IPS-20b (cell line): ENCODE measurements at regions not wholly inside any gene's neighbourhood (a gene's known extent, or its start where the extent isn't known, plus 50 kb on each side); places are given as distances from the start of the nearest gene placed in this dataset.
"Not testable (repeated sequence)": the region's sequence is repeated elsewhere in the genome, so short reads cannot be mapped to it uniquely, and the experiment has no call there.

Source experiments
- H3K27ac ChIP-seq: one replicate; pipeline ENCODE4 v1.5.1; 2013; ENCODE audit warnings: low read length
- H3K27me3 ChIP-seq: 2 replicates; pipeline ENCODE4 v1.6.1; 2013; ENCODE audit warnings: mild to moderate bottlenecking, low read length, inconsistent platforms; ENCODE audit not compliant: insufficient read depth
- H3K36me3 ChIP-seq: 2 replicates; pipeline ENCODE4 v1.6.1; 2013; ENCODE audit warnings: low read depth, mild to moderate bottlenecking, inconsistent platforms, low read length, moderate library complexity; ENCODE audit not compliant: insufficient read depth
- H3K4me1 ChIP-seq: 2 replicates; pipeline ENCODE4 v1.6.1; 2013; ENCODE audit warnings: mild to moderate bottlenecking, control low read depth, inconsistent platforms, low read length, moderate library complexity; ENCODE audit not compliant: insufficient read depth
- H3K4me3 ChIP-seq: 2 replicates; pipeline ENCODE4 v1.5.1; 2013; ENCODE audit warnings: mild to moderate bottlenecking, low read length, inconsistent platforms
- H3K9ac ChIP-seq: 2 replicates; pipeline ENCODE4 v1.6.1; 2013; ENCODE audit warnings: low read depth, mild to moderate bottlenecking, inconsistent platforms, low read length, moderate library complexity
- H3K9me3 ChIP-seq: 2 replicates; pipeline ENCODE4 v1.6.1; 2013; ENCODE audit warnings: mild to moderate bottlenecking, low read depth, low read length, inconsistent platforms; ENCODE audit not compliant: insufficient read depth

DNA sequence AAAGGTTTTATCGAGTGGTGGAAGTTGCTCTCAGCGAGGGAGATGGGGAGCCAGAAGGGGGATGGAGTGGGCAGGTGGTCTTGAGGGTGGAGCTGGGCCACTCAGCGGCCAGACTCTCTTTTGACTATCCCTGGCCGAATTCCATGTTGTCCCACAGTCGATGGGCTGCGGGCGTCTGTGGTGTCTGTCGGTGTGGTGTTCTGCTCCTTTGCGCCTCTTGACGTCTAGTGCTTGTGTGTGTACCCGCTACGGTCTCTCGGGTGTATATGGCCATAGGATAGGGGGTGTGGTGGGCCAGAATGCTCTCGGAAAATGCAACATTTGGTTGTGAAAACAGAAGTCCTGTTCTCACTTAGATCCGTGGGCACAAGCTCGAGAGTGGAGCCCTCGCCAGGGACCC, 297.0 kb downstream of the CGGBP1 start:
- H3K9me3 ChIP-seq = no peaks in the 10 kb centered on the region
- no peaks in the 10 kb centered on the region for H3K27me3 ChIP-seq
- H3K4me1 ChIP-seq = no peaks in the 10 kb centered on the region; the same call in 1 of the 2 replicates
- H3K9ac ChIP-seq = no peak overlapping the region
- H3K4me3 ChIP-seq = no peak overlapping the region
- no peaks in the 10 kb centered on the region for H3K36me3 ChIP-seq
- H3K27ac ChIP-seq = no peak overlapping the region

DNA sequence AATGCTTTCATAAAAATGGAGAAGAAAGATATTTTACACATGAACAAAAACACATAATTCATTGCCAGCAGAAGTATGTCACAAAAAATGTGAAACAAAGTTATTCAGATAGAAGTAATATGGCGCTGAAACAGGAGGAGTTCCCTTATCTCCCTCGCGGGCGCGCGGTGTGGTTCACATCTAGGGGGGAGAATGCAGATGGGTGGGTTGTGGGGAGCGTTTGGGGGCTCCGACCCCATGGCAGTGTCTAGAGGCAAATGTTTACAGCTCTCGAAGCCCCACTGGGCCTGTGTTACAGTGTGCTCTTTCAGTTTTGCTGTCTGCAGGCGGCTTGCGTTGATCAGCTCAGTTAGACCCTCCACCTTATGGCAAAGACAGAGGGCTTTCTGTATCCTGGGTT, 297.5 kb downstream of the CGGBP1 start:
- Histone ChIP-seq H3K27me3 (no peaks in the 10 kb centered on the region), H3K36me3 (no peaks in the 10 kb centered on the region), H3K9me3 (no peaks in the 10 kb centered on the region), H3K4me1 (no peaks in the 10 kb centered on the region; the same call in 1 of the 2 replicates), H3K27ac (no peak overlapping the region), H3K4me3 (no peak overlapping the region), H3K9ac (no peak overlapping the region)

DNA sequence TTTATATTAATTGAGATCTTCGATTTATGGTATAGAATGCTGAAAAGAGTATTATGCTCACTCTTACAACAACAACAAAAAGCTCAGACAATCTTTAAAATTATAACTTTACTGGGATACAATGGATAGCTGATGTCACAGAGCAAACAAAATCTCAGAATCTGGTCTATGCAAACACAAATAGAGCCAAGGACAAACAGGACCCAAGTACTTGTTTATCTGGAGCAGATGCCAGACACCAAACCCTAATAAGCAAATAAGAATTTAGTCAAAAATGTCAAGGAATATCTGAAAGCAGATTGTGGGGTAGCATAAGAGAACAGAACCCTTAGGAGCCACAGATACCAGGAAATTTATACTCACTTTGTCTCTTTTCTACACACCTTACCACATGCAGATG, 302.2 kb downstream of the CGGBP1 start:
- Histone ChIP-seq H3K4me3 (no peak overlapping the region), H3K27ac (no peak overlapping the region), H3K9ac (no peak overlapping the region), H3K27me3 (no peaks in the 10 kb centered on the region), H3K4me1 (no peaks in the 10 kb centered on the region), H3K36me3 (no peaks in the 10 kb centered on the region), H3K9me3 (no peaks in the 10 kb centered on the region)

DNA sequence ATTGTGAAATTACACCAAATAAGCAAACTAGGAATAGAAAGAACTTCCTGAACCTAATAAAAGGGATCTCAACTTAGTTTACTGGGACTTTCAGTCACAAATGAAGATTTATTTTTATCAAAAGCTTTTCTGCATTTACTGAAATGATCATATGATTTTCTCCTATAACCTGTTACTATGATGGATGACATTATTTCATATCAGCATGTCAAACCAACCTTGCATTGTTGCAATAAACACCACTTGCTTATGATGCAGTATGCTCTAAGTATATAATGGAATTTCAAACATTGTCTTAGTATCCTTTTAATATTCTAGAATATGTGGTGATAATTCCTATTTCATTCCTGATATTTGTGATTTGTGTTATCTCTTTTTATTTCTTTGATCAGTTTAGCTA, 303.0 kb downstream of the CGGBP1 start:
- H3K9me3 ChIP-seq = no peaks in the 10 kb centered on the region
- no peaks in the 10 kb centered on the region for H3K36me3 ChIP-seq
- no peaks in the 10 kb centered on the region for H3K27me3 ChIP-seq
- no peaks in the 10 kb centered on the region for H3K4me1 ChIP-seq
- H3K27ac ChIP-seq = no peak overlapping the region
- no peak overlapping the region for H3K4me3 ChIP-seq
- no peak overlapping the region for H3K9ac ChIP-seq

DNA sequence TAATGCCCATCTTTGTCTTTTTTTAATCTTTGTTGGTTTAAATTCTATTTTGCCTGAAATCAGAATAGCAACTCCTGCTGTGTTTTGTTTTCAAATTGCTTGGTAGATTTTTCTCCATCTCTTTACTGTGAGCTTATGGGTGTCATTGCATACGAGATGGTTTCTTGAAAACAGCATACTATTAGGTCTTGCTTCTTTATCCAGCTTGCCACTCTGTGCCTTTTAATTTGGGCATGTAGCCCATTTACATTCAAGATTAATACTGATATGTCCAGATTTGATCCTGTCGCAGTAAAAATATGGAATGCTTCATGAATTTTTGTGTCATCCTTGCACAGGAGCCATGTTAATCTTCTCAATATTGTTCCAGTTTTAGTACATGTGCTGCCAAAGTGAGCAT, 316.6 kb downstream of the CGGBP1 start:
- Histone ChIP-seq H3K9me3 (peaks cover 29% of the 10 kb centered on the region), H3K36me3 (no peaks in the 10 kb centered on the region), H3K4me3 (no peak overlapping the region), H3K9ac (no peak overlapping the region), H3K4me1 (no peaks in the 10 kb centered on the region; the same call in 1 of the 2 replicates), H3K27ac (no peak overlapping the region), H3K27me3 (no peaks in the 10 kb centered on the region)

DNA sequence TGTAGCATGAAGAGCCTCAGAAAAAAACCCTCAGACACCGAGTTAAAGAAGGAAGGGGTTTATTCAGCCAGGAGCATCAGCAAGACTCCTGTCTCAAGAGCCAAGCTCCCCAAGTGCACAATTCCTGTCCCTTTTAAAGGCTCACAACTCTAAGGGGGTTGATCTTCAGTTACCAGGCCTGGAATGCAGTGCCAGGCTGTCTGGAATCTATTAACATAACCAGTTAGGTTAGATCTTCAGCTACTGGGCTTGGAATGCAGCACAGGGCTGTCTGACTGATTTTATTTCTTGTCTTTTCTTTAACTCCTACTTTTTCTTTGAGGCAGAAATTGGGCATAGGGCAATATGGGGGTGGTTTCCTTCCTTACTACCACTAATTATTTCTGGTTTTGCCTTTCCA, 317.9 kb downstream of the CGGBP1 start:
- H3K36me3 ChIP-seq, H3K4me1 ChIP-seq, H3K27me3 ChIP-seq, H3K27ac ChIP-seq, H3K4me3 ChIP-seq, H3K9ac ChIP-seq: not testable (repeated sequence)
- peaks cover 29% of the 10 kb centered on the region for H3K9me3 ChIP-seq

DNA sequence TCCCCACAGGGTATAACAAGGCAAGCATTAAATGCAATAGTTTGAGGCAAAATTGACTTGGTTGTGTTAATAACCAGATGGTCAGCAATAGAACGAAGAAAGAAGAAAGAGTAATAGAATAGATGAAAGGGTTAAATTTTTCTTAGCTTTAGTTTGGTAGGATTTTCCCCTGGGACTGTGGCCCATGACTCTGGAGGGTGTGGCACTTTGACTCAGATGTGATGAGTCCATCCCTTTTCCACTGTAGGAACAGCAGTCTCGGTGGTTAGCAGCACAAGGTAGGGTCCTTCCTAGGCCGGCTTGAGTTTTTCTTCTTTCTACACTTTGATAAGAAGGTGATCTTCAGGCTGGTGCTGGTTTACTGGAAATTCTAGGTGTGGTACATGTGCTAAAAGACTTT, 321.0 kb downstream of the CGGBP1 start:
- H3K27me3 ChIP-seq, H3K4me1 ChIP-seq, H3K27ac ChIP-seq, H3K36me3 ChIP-seq, H3K4me3 ChIP-seq, H3K9ac ChIP-seq: not testable (repeated sequence)
- peaks cover 26% of the 10 kb centered on the region for H3K9me3 ChIP-seq

DNA sequence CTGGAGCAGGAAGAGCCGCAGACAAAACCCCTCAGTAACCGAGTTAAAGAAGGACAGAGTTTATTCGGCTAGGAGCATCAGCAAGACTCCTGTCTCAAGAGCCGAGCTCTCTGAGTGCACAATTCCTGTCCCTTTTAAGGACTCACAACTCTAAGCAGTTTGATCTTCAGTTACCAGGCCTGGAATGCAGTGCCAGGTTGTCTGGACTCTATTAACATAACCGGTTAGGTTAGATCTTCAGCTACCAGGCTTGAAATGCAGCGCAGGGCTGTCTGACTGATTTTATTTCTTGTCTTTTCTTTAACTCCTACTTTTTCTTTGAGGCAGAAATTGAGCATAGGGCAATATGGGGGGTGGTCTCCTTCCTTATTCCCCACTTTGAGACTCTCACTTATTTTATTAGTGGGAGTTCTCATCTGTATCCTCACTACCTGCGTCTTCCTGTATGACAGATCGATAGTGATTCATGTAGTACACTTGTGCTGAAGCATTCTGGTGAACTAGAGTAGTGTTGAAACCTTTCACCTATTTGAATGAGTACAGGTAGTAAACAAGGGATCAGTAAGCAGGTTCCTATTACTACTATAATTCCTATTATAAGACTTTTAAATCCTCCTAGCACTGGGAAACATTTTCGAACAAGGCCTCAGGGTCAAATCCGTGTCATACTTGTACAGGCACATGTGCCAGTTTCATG, 325.0 kb downstream of the CGGBP1 start:
- Histone ChIP-seq H3K36me3 (0 out of 2 replicates have a peak, but pooled peaks cover 2% of the 10 kb centered on the region), H3K9ac (no peak overlapping the region), H3K4me1 (peaks cover 6% of the 10 kb centered on the region; the same call in 1 of the 2 replicates), H3K27me3 (no peaks in the 10 kb centered on the region), H3K9me3 (peaks cover 8% of the 10 kb centered on the region), H3K27ac (no peak overlapping the region), H3K4me3 (no peak overlapping the region)

DNA sequence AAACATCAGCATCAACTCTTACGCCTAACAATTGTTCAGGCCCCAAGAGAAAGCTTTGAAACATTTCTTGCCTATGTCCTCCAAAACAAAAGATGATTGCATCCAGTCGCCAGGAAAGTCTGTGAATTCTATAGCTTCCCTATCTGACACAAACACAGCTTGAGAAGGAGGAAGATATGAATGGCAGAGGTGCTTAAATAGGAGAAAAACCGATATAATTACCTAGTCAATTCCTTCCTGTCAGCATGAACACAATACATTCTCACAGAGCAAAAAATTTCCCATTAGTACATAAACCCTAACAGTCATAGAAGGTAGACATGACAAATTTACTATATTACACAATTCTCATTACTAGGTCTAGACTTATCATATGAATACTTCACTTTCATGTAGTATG, 326.5 kb downstream of the CGGBP1 start:
- no peak overlapping the region for H3K9ac ChIP-seq
- H3K4me3 ChIP-seq = no peak overlapping the region
- H3K9me3 ChIP-seq = peaks cover 21% of the 10 kb centered on the region
- peaks cover 6% of the 10 kb centered on the region; the same call in 1 of the 2 replicates for H3K4me1 ChIP-seq
- no peaks in the 10 kb centered on the region for H3K27me3 ChIP-seq
- no peak overlapping the region for H3K27ac ChIP-seq
- H3K36me3 ChIP-seq = peaks cover 8% of the 10 kb centered on the region; the same call in 1 of the 2 replicates

DNA sequence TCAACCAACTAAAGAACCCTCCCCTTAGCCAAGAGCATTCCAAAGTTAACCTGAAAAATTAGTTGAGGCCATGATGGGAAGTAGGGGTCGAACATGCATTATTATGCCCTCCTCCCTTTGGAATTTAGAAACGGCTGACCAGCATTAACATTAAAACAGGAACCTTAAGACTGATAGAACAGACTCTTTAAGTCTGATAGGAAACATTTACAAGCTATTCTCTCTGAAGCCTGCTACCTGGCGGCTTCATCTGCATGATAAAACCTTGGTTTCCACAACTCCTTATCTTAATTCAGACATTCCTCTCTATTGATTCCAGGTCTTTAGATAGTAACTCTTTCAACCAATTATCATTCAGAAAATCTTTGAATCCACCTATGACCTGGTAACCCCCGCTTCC, 331.0 kb downstream of the CGGBP1 start:
- no peak overlapping the region for H3K9ac ChIP-seq
- no peak overlapping the region for H3K4me3 ChIP-seq
- peaks cover 18% of the 10 kb centered on the region; the same call in 1 of the 2 replicates for H3K36me3 ChIP-seq
- no peaks in the 10 kb centered on the region for H3K4me1 ChIP-seq
- H3K9me3 ChIP-seq = peaks cover 39% of the 10 kb centered on the region
- no peaks in the 10 kb centered on the region for H3K27me3 ChIP-seq
- peak overlapping the region; percentile 79 for H3K27ac ChIP-seq

DNA sequence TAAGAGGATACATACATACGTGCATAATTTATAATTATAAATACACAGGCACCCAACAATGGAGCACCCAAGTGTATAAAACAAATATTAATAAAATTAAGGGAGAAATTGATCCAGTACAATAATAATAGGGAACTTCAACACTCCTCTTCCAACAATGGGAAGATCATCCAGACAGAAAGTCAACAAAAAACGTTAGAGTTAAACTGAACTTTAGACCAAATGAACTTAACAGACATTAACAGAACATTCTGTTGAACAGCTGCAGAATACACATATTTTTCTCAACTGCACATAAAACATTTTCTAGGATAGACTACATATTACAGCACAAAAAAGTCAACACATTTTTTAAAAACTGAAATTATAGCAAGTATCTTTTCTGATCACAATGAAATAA, 339.7 kb downstream of the CGGBP1 start:
- Histone ChIP-seq H3K9me3 (no peaks in the 10 kb centered on the region), H3K27ac (no peak overlapping the region), H3K9ac (no peak overlapping the region), H3K4me3 (no peak overlapping the region), H3K4me1 (no peaks in the 10 kb centered on the region), H3K36me3 (no peaks in the 10 kb centered on the region), H3K27me3 (no peaks in the 10 kb centered on the region)

DNA sequence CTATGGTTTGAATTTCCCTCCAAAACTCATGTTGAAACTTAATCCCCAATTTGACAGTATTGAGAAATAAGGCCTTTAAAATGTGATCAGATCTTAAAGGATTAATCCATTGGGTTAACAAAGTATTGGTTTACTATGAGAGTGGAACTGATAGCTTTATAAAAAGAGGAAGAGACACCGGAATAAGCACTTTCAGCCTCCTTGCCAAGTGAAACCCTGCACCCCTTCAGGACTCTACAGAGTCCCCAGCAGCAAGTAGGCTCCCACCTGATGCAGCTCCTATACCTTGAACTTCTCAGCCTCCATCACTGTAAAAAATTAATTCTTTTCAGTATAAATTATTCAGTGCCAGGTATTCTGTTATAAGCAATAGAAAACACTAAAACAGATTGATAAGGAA, 348.3 kb downstream of the CGGBP1 start:
- Histone ChIP-seq H3K4me1 (no peaks in the 10 kb centered on the region), H3K36me3 (no peaks in the 10 kb centered on the region), H3K27ac (no peak overlapping the region), H3K27me3 (no peaks in the 10 kb centered on the region), H3K9me3 (peaks cover 2% of the 10 kb centered on the region; the same call in 1 of the 2 replicates), H3K4me3 (no peak overlapping the region), H3K9ac (no peak overlapping the region)
